GM13977 (cell line): ENCODE measurements at regions not wholly inside any gene's neighbourhood (a gene's known extent, or its start where the extent isn't known, plus 50 kb on each side); places are given as distances from the start of the nearest gene placed in this dataset.

Experiments used
- DNase-seq: peaks from one replicate; pipeline ENCODE4 v3.0.0; 2012; ENCODE audit warnings: low spot score
- CTCF ChIP-seq: IDR thresholded peaks from 2 replicates; pipeline ENCODE4 v1.5.1; 2012; ENCODE audit warnings: mild to moderate bottlenecking, control low read depth; ENCODE audit not compliant: insufficient read depth; ENCODE audit errors: extremely low read depth, missing control alignments
- in situ Hi-C: fragments of 300-500 bp; cut with MboI; formaldehyde crosslinking; loops from one replicate; pipeline ENCODE4 v1.12.0; 2022; ENCODE audit warnings: low sequenced_read_pairs, low pct_unique_long_range_greater_than_20kb, mixed read lengths, inconsistent platforms; ENCODE audit not compliant: unreplicated experiment

GRCh38 chr5:72601861-72602260, 94.7 kb upstream of the ZNF366 start:
- TF ChIP-seq CTCF, result no peak
- in situ Hi-C loops, result loop anchor here (25.0 kb wide), 1 partner anchor 210 kb away; the partner anchor contains the start of gene TNPO1
- no peak for DNase-seq

GRCh38 chr5:72600391-72600981, 93.3 kb upstream of the ZNF366 start:
- DNase-seq, result no peak
- in situ Hi-C loops, result loop anchor here (25.0 kb wide), 1 partner anchor 212 kb away; the partner anchor contains the start of gene TNPO1
- TF ChIP-seq CTCF, result no peak

- no peak for TF ChIP-seq CTCF
- no peak for DNase-seq
- in situ Hi-C loops, result loop anchor here (25.0 kb wide), 1 partner anchor 213 kb away; the partner anchor contains the start of gene TNPO1
Measured at GRCh38 chr5:72599519-72600370, 92.5 kb upstream of the ZNF366 start.

GRCh38 chr5:72599065-72599433, 91.8 kb upstream of the ZNF366 start:
- no peak for DNase-seq
- in situ Hi-C loops, result no loop called here
- no peak for TF ChIP-seq CTCF

GRCh38 chr5:72598401-72599064, 91.3 kb upstream of the ZNF366 start:
- in situ Hi-C loops, result no loop called here
- TF ChIP-seq CTCF, result no peak
- DNase-seq, result no peak

GRCh38 chr5:72597456-72597948, 90.3 kb upstream of the ZNF366 start:
- in situ Hi-C loops, result no loop called here
- no peak for DNase-seq
- no peak for TF ChIP-seq CTCF
